ENCODE measurements at regions not wholly inside any gene's neighbourhood (a gene's known extent, or its start where the extent isn't known, plus 50 kb on each side); places are given as distances from the start of the nearest gene placed in this dataset.

GRCh38 chr12:115815924-115816323 is 461.6 kb downstream of the MED13L start:
- Histone ChIP-seq H3K4me1 (ENCODE audit: low read depth) (no peaks in the 10 kb centered on the region), H3K9me3 (ENCODE audit: low read depth) (no peaks in the 10 kb centered on the region), H3K27me3 (no peaks in the 10 kb centered on the region), H3K36me3 (no peaks in the 10 kb centered on the region), H3K27ac (no peak overlapping the region), H3K4me3 (no peak overlapping the region)
- TF ChIP-seq, protein P1, sequence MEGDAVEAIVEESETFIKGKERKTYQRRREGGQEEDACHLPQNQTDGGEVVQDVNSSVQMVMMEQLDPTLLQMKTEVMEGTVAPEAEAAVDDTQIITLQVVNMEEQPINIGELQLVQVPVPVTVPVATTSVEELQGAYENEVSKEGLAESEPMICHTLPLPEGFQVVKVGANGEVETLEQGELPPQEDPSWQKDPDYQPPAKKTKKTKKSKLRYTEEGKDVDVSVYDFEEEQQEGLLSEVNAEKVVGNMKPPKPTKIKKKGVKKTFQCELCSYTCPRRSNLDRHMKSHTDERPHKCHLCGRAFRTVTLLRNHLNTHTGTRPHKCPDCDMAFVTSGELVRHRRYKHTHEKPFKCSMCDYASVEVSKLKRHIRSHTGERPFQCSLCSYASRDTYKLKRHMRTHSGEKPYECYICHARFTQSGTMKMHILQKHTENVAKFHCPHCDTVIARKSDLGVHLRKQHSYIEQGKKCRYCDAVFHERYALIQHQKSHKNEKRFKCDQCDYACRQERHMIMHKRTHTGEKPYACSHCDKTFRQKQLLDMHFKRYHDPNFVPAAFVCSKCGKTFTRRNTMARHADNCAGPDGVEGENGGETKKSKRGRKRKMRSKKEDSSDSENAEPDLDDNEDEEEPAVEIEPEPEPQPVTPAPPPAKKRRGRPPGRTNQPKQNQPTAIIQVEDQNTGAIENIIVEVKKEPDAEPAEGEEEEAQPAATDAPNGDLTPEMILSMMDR (IDR thresholded peaks at IDR 0.05; ENCODE audit: low read depth, low read length): no peak
- no peak for DNase-seq (ENCODE audit: low read depth in 1 of 2, low spot score in 1 of 2)

- Histone ChIP-seq H3K27me3 (no peaks in the 10 kb centered on the region), H3K27ac (no peak overlapping the region), H3K4me1 (ENCODE audit: low read depth) (no peaks in the 10 kb centered on the region), H3K4me3 (no peak overlapping the region), H3K9me3 (ENCODE audit: low read depth) (no peaks in the 10 kb centered on the region), H3K36me3 (no peaks in the 10 kb centered on the region)
- TF ChIP-seq, protein P1 (IDR thresholded peaks at IDR 0.05; ENCODE audit: low read depth, low read length): no peak
- DNase-seq (ENCODE audit: low read depth in 1 of 2, low spot score in 1 of 2): no peak
These were observed 464.2 kb downstream of the MED13L start for GRCh38 chr12:115813256-115813655.

- no peaks in the 10 kb centered on the region for H3K27me3 ChIP-seq
- no peak overlapping the region for H3K27ac ChIP-seq
- DNase-seq (ENCODE audit: low read depth in 1 of 2, low spot score in 1 of 2): no peak
- H3K4me1 ChIP-seq (ENCODE audit: low read depth): no peaks in the 10 kb centered on the region
- TF ChIP-seq, protein P1 (IDR thresholded peaks at IDR 0.05; ENCODE audit: low read depth, low read length): no peak
- H3K36me3 ChIP-seq: no peaks in the 10 kb centered on the region
- H3K9me3 ChIP-seq (ENCODE audit: low read depth): no peaks in the 10 kb centered on the region
- H3K4me3 ChIP-seq: no peak overlapping the region
These were observed 465.6 kb downstream of the MED13L start for GRCh38 chr12:115811929-115812328.

GRCh38 chr12:115811045-115811444 is 466.4 kb downstream of the MED13L start:
- Histone ChIP-seq H3K36me3 (no peaks in the 10 kb centered on the region), H3K27me3 (no peaks in the 10 kb centered on the region), H3K9me3 (ENCODE audit: low read depth) (no peaks in the 10 kb centered on the region), H3K27ac (no peak overlapping the region), H3K4me1 (ENCODE audit: low read depth) (no peaks in the 10 kb centered on the region), H3K4me3 (no peak overlapping the region)
- DNase-seq (ENCODE audit: low read depth in 1 of 2, low spot score in 1 of 2): no peak
- TF ChIP-seq, protein P1 (IDR thresholded peaks at IDR 0.05; ENCODE audit: low read depth, low read length): no peak

DNA sequence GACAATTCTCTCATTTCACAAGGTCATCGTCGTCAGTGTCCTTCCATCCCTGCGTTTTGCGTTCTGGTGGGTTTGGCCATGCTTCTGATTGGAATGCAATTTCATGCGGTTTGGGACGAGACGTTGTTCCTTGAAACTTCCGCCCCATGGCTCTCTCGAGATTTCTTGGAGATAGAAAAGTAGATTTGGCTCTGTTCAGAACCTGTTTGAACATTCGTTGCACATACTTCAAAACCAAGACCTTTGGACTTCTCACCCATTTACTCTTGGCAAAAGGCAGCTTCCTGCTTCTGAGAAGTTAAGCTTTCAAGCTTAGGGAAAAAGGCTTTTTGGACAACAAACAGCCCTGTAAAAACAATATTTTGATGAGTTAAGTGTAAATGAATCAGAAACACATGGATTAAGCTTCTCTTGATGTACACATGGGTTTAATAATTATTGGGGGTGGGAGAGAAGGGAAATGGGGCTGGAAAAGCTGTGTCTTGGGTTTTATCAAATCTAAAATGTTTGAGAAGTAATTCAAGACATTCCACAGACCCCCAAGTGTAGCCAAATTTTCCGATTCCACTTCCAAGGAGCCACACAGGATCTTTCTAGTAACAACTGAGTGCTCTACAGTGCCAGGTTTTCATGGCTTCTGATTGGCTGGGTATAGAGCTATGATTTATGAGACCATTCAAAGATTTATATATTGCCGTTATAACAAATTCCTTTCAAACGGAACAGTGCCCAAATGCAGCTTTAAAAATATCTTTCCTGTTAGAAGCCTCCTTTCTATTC is 467.2 kb downstream of the MED13L start:
- no peak overlapping the region for H3K27ac ChIP-seq
- no peaks in the 10 kb centered on the region for H3K36me3 ChIP-seq
- no peaks in the 10 kb centered on the region for H3K27me3 ChIP-seq
- no peak overlapping the region for H3K4me3 ChIP-seq
- no peaks in the 10 kb centered on the region for H3K4me1 ChIP-seq (ENCODE audit: low read depth)
- no peak for DNase-seq (ENCODE audit: low read depth in 1 of 2, low spot score in 1 of 2)
- TF ChIP-seq, protein P1 (IDR thresholded peaks at IDR 0.05; ENCODE audit: low read depth, low read length): no peak
- no peaks in the 10 kb centered on the region for H3K9me3 ChIP-seq (ENCODE audit: low read depth)
